KMS-11 (cell line): ENCODE measurements at regions not wholly inside any gene's neighbourhood (a gene's known extent, or its start where the extent isn't known, plus 50 kb on each side); places are given as distances from the start of the nearest gene placed in this dataset.

Experiments used
- H2AFZ ChIP-seq: fragments of 200-600 bp; sonication (generic); 2 replicates; pipeline ENCODE4 v1.6.1; 2016; ENCODE audit warnings: antibody characterized with exemption, mixed run types, low read depth
- H3K27ac ChIP-seq: fragments of 200-600 bp; sonication (generic); 2 replicates; pipeline ENCODE4 v1.6.1; 2016; ENCODE audit warnings: mild to moderate bottlenecking, mixed run types
- H3K27me3 ChIP-seq: fragments of 200-600 bp; sonication (generic); 2 replicates; pipeline ENCODE4 v1.6.1; 2017; ENCODE audit warnings: mild to moderate bottlenecking, low read depth, mixed run types, moderate library complexity; ENCODE audit not compliant: insufficient read depth
- H3K36me3 ChIP-seq: fragments of 200-600 bp; sonication (generic); 2 replicates; pipeline ENCODE4 v1.6.1; 2017; ENCODE audit warnings: mild to moderate bottlenecking, mixed run types; ENCODE audit not compliant: insufficient read depth
- H3K4me1 ChIP-seq: fragments of 200-600 bp; sonication (generic); 2 replicates; pipeline ENCODE4 v1.6.1; 2016; ENCODE audit warnings: mild to moderate bottlenecking, low read depth, mixed run types; ENCODE audit not compliant: poor library complexity, severe bottlenecking
- H3K4me2 ChIP-seq: fragments of 200-600 bp; sonication (generic); 2 replicates; pipeline ENCODE4 v1.7.0; 2016; ENCODE audit warnings: mild to moderate bottlenecking, mixed run types
- H3K4me3 ChIP-seq: fragments of 200-600 bp; sonication (generic); IDR thresholded peaks from 2 replicates; pipeline ENCODE4 v1.6.1; 2017; ENCODE audit warnings: low read depth, low read length, mixed read lengths; ENCODE audit not compliant: insufficient read depth
- H3K79me2 ChIP-seq: fragments of 200-600 bp; sonication (generic); 2 replicates; pipeline ENCODE4 v1.6.1; 2016; ENCODE audit warnings: low read depth, mixed run types; ENCODE audit not compliant: insufficient read depth
- H3K9ac ChIP-seq: fragments of 200-600 bp; sonication (generic); 2 replicates; pipeline ENCODE4 v1.6.1; 2016; ENCODE audit warnings: mild to moderate bottlenecking, mixed run types
- H4K20me1 ChIP-seq: fragments of 200-600 bp; sonication (generic); 2 replicates; pipeline ENCODE4 v1.6.1; 2016; ENCODE audit warnings: mild to moderate bottlenecking, mixed run types; ENCODE audit not compliant: insufficient read depth
- CTCF ChIP-seq: fragments of 200-600 bp; sonication (generic); conservative IDR thresholded peaks from 2 replicates; pipeline ENCODE4 v1.6.1; 2017; ENCODE audit warnings: low read depth, mild to moderate bottlenecking, antibody characterized with exemption, low read length, moderate library complexity, mixed read lengths

- H3K4me1 ChIP-seq = no peaks in the 10 kb centered on the region
Observed at GRCh38 chr20:39181490-39181889, 219.3 kb downstream of the DHX35 start.

DNA sequence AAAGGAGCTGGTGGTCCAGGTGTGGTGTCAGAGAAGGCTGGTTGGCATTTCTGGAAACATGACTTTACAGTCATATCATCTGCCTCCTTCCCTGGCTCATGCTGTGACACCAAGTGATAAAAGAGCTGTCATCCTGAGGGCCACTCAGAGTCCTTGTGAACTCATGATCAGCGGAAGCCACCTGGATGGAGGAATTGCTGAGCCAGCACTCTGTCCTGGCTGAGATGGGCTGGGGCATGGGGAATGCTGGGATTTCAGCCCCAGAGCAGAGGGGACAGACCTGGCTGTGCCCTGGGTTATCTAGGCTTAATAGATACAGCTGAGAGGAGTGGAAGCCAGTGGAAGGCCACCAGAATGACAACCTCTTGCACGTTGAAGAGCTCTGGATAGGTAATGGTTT, 214.3 kb downstream of the DHX35 start:
- no peak for TF ChIP-seq CTCF

More at GRCh38 chr20:39181490-39181889, 219.3 kb downstream of the DHX35 start:
- Histone ChIP-seq H3K4me2 (no peak overlapping the region), H3K36me3 (no peaks in the 10 kb centered on the region), H3K9ac (no peak overlapping the region), H3K4me3 (no peak overlapping the region), H3K27ac (no peak overlapping the region), H4K20me1 (no peaks in the 10 kb centered on the region), H2AFZ (no peak overlapping the region), H3K79me2 (no peaks in the 10 kb centered on the region), H3K27me3 (no peaks in the 10 kb centered on the region)
- TF ChIP-seq CTCF = no peak

GRCh38 chr20:39170896-39171463, 208.8 kb downstream of the DHX35 start:
- no peak overlapping the region for H3K4me2 ChIP-seq
- no peaks in the 10 kb centered on the region for H3K4me1 ChIP-seq
- TF ChIP-seq CTCF = no peak
- no peaks in the 10 kb centered on the region for H4K20me1 ChIP-seq
- H2AFZ ChIP-seq = no peak overlapping the region
- H3K27me3 ChIP-seq = no peaks in the 10 kb centered on the region
- no peak overlapping the region for H3K4me3 ChIP-seq
- H3K9ac ChIP-seq = no peak overlapping the region
- H3K79me2 ChIP-seq = no peaks in the 10 kb centered on the region
- H3K27ac ChIP-seq = no peak overlapping the region
- no peaks in the 10 kb centered on the region for H3K36me3 ChIP-seq

More for the DNA sequence above, 214.3 kb downstream of the DHX35 start:
- no peak overlapping the region for H2AFZ ChIP-seq
- H3K27me3 ChIP-seq = no peaks in the 10 kb centered on the region
- H3K79me2 ChIP-seq = no peaks in the 10 kb centered on the region
- H3K4me1 ChIP-seq = no peaks in the 10 kb centered on the region
- H3K36me3 ChIP-seq = no peaks in the 10 kb centered on the region
- H3K4me2 ChIP-seq = no peak overlapping the region
- H3K4me3 ChIP-seq = no peak overlapping the region
- no peaks in the 10 kb centered on the region for H4K20me1 ChIP-seq
- H3K27ac ChIP-seq = no peak overlapping the region
- H3K9ac ChIP-seq = no peak overlapping the region

GRCh38 chr20:39165099-39165498, 203.0 kb downstream of the DHX35 start:
- H3K4me3 ChIP-seq = no peak overlapping the region
- no peak overlapping the region for H3K9ac ChIP-seq
- TF ChIP-seq CTCF = no peak

More at GRCh38 chr20:39165099-39165498, 203.0 kb downstream of the DHX35 start:
- H3K36me3 ChIP-seq = no peaks in the 10 kb centered on the region
- no peak overlapping the region for H3K4me2 ChIP-seq
- H3K27ac ChIP-seq = no peak overlapping the region
- no peaks in the 10 kb centered on the region for H3K27me3 ChIP-seq
- H3K4me1 ChIP-seq = no peaks in the 10 kb centered on the region
- no peak overlapping the region for H2AFZ ChIP-seq
- H4K20me1 ChIP-seq = no peaks in the 10 kb centered on the region
- H3K79me2 ChIP-seq = no peaks in the 10 kb centered on the region
